ENCODE measurements at regions not wholly inside any gene's neighbourhood (a gene's known extent, or its start where the extent isn't known, plus 50 kb on each side); places are given as distances from the start of the nearest gene placed in this dataset.

GRCh38 chrX:42020225-42020624, 96.9 kb upstream of the CASK start:
- TF ChIP-seq POLR2AphosphoS5 (IDR thresholded peaks at IDR 0.05) = no peak
- no peak for TF ChIP-seq CTCF (IDR thresholded peaks at IDR 0.05)

Data from transverse colon (tissue), 4 donors.